ENCODE measurements at regions not wholly inside any gene's neighbourhood (a gene's known extent, or its start where the extent isn't known, plus 50 kb on each side); places are given as distances from the start of the nearest gene placed in this dataset.

DNA sequence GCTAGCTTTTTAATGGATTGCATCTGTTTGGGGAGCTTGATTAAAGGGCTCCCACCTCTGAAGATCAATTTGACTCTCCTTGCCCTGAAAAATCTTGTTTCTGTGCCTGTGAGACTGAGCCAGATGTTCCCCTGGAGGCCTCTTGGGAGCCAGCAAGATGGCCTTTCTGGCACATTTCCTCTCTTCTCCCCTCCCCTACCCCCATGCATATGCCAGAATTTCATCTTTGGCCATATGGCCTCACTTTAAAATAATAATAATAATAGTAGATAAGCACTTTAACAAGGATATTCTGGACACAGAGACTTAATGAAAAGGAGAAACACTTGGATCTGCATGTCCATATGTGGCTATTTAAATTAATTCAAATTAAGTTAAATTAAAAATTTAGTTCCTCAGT is 144.1 kb upstream of the CES5A start:
- no peak overlapping the region for H3K4me3 ChIP-seq (ENCODE audit: low read depth, low read length)
- no peak overlapping the region for H3K27ac ChIP-seq
- no peak for DNase-seq
- no peaks in the 10 kb centered on the region for H3K9me3 ChIP-seq (ENCODE audit: severe bottlenecking)
- H3K36me3 ChIP-seq: no peaks in the 10 kb centered on the region
- H3K27me3 ChIP-seq (ENCODE audit: insufficient read depth, low read depth, severe bottlenecking): no peaks in the 10 kb centered on the region
- TF ChIP-seq, protein P1, sequence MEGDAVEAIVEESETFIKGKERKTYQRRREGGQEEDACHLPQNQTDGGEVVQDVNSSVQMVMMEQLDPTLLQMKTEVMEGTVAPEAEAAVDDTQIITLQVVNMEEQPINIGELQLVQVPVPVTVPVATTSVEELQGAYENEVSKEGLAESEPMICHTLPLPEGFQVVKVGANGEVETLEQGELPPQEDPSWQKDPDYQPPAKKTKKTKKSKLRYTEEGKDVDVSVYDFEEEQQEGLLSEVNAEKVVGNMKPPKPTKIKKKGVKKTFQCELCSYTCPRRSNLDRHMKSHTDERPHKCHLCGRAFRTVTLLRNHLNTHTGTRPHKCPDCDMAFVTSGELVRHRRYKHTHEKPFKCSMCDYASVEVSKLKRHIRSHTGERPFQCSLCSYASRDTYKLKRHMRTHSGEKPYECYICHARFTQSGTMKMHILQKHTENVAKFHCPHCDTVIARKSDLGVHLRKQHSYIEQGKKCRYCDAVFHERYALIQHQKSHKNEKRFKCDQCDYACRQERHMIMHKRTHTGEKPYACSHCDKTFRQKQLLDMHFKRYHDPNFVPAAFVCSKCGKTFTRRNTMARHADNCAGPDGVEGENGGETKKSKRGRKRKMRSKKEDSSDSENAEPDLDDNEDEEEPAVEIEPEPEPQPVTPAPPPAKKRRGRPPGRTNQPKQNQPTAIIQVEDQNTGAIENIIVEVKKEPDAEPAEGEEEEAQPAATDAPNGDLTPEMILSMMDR (IDR thresholded peaks at IDR 0.05; ENCODE audit: low read depth, low read length): no peak

- DNase-seq: peak; percentile 27
- Histone ChIP-seq H3K36me3 (no peaks in the 10 kb centered on the region), H3K4me3 (ENCODE audit: low read depth, low read length) (no peak overlapping the region), H3K27ac (peak overlapping the region; percentile 16; the same call in 1 of the 2 replicates), H3K27me3 (ENCODE audit: insufficient read depth, low read depth, severe bottlenecking) (no peaks in the 10 kb centered on the region), H3K9me3 (ENCODE audit: severe bottlenecking) (no peaks in the 10 kb centered on the region)
- TF ChIP-seq, protein P1 (IDR thresholded peaks at IDR 0.05; ENCODE audit: low read depth, low read length): no peak
Observed at GRCh38 chr16:56013962-56014552, 138.9 kb upstream of the CES5A start.

- no peaks in the 10 kb centered on the region for H3K27me3 ChIP-seq (ENCODE audit: insufficient read depth, low read depth, severe bottlenecking)
- no peak overlapping the region for H3K27ac ChIP-seq
- H3K4me3 ChIP-seq (ENCODE audit: low read depth, low read length): no peak overlapping the region
- H3K9me3 ChIP-seq (ENCODE audit: severe bottlenecking): no peaks in the 10 kb centered on the region
- H3K36me3 ChIP-seq: no peaks in the 10 kb centered on the region
- TF ChIP-seq, protein P1 (IDR thresholded peaks at IDR 0.05; ENCODE audit: low read depth, low read length): no peak
- no peak for DNase-seq
Observed at GRCh38 chr16:56012482-56012811, 137.3 kb upstream of the CES5A start.

GRCh38 chr16:56011808-56012481 is 136.8 kb upstream of the CES5A start:
- no peaks in the 10 kb centered on the region for H3K9me3 ChIP-seq (ENCODE audit: severe bottlenecking)
- TF ChIP-seq, protein P1 (IDR thresholded peaks at IDR 0.05; ENCODE audit: low read depth, low read length): no peak
- no peaks in the 10 kb centered on the region for H3K36me3 ChIP-seq
- H3K27ac ChIP-seq: no peak overlapping the region
- no peak overlapping the region for H3K4me3 ChIP-seq (ENCODE audit: low read depth, low read length)
- no peak for DNase-seq
- H3K27me3 ChIP-seq (ENCODE audit: insufficient read depth, low read depth, severe bottlenecking): no peaks in the 10 kb centered on the region

DNA sequence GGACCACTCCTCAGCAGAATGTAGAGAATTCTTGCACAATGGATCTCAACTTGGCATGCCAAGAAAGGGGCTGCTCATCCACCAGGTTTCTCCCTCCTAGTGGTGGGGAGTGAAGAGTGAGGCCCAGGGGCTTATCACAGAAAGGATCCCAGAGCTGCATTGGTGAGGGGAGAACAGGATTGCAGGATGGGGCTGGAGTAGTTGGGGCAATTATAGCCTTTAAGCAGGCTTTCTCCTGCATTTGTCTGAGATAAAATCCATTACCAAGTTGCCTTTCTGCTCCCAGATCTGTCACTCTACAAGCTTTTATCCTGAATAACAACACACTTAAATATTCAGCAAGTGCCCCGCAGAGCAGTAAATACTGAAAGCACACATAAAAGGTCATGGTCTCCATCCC is 130.8 kb upstream of the CES5A start:
- Histone ChIP-seq H3K36me3 (no peaks in the 10 kb centered on the region), H3K27me3 (ENCODE audit: insufficient read depth, low read depth, severe bottlenecking) (no peaks in the 10 kb centered on the region), H3K4me3 (ENCODE audit: low read depth, low read length) (no peak overlapping the region), H3K9me3 (ENCODE audit: severe bottlenecking) (no peaks in the 10 kb centered on the region), H3K27ac (no peak overlapping the region)
- TF ChIP-seq, protein P1 (IDR thresholded peaks at IDR 0.05; ENCODE audit: low read depth, low read length): no peak
- no peak for DNase-seq

DNA sequence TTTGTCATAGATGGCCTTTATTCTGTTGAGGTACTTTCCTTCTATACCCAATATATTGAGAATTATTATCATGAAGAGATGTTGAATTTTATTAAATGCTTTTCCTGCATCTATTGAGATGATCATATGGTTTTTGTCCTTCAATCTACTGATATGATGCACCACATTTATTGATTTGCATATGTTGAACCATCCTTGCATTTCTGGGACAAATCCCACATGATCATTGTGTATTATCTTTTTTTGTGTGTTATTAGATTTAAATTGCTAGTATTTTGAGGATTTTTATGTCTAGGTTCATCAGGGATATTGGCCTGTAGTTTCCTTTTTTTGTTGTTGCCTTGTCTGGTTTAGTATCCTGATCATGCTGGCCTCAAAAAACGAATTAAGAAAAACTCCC is 124.5 kb upstream of the CES5A start:
- H3K27ac ChIP-seq: no peak overlapping the region
- no peaks in the 10 kb centered on the region for H3K27me3 ChIP-seq (ENCODE audit: insufficient read depth, low read depth, severe bottlenecking)
- DNase-seq: no peak
- TF ChIP-seq, protein P1 (IDR thresholded peaks at IDR 0.05; ENCODE audit: low read depth, low read length): no peak
- H3K36me3 ChIP-seq: no peaks in the 10 kb centered on the region
- no peak overlapping the region for H3K4me3 ChIP-seq (ENCODE audit: low read depth, low read length)
- no peaks in the 10 kb centered on the region for H3K9me3 ChIP-seq (ENCODE audit: severe bottlenecking)
